ENCODE measurements at regions not wholly inside any gene's neighbourhood (a gene's known extent, or its start where the extent isn't known, plus 50 kb on each side); places are given as distances from the start of the nearest gene placed in this dataset.

DNA sequence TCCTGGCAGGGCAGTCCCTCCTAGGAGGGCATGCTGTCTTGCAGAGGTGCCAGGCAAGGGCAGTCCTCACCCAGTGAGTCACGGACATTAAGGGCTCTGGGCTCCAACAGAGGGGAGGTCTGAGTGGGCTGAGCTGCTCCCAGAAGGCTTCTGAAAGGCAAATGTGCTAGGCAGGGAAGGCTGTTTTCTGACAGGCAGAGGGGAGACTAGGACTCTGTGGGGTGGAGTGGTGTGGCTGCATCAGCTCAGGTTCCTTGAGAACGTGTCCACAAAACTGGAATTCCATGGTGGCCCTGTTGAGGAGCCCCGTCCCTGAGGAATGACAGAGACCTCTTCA, 283.5 kb downstream of the MYCN start:
- no peak overlapping the region for H3K27ac ChIP-seq (ENCODE audit: insufficient read depth, low read length)
- no peak overlapping the region for H3K4ac ChIP-seq (ENCODE audit: low read depth, low read length)
- H2BK120ac ChIP-seq (ENCODE audit: low read depth, low read length), result no peak overlapping the region
- no peak overlapping the region for H2BK20ac ChIP-seq (ENCODE audit: low read depth, low read length)
- no peaks in the 10 kb centered on the region for H3K9me1 ChIP-seq (ENCODE audit: insufficient read depth, low read length)
- ATAC-seq (ENCODE audit: low read depth), result no peak
- intact Hi-C loops (cut with micrococcal nuclease) (no loop called here), dilution Hi-C loops (cut with HindIII; ENCODE audit: low sequenced_read_pairs, unreplicated experiment) (no loop called here), in situ Hi-C loops (cut with MboI; ENCODE audit: low sequenced_read_pairs) (no loop called here)
- no peak overlapping the region for H3K18ac ChIP-seq (ENCODE audit: low read depth, low read length)
- ChIA-PET CTCF (no interaction called here), POLR2A (ENCODE audit: unreplicated experiment) (no interaction called here)
- H3K79me1 ChIP-seq (ENCODE audit: low read depth in 1 of 2, low read length in 2 of 2), result no peaks in the 10 kb centered on the region
- no peak overlapping the region for H2AK9ac ChIP-seq (replicated peaks; ENCODE audit: low read depth, low read length, poor library complexity)
- H2BK15ac ChIP-seq (ENCODE audit: low read depth, low read length), result no peak overlapping the region
- BruUV-seq (replicated peaks), result no TSS peak
- no peak overlapping the region for H3K4me3 ChIP-seq (ENCODE audit: insufficient read depth, low read depth, low read length)
- H3K4me2 ChIP-seq (ENCODE audit: low read depth, low read length), result no peak overlapping the region
- H4K5ac ChIP-seq (ENCODE audit: low read depth, low read length), result no peak overlapping the region
- no peak overlapping the region for H3K9ac ChIP-seq (ENCODE audit: low read depth, low read length)
- TF ChIP-seq CHD1 (IDR thresholded peaks at IDR 0.05; ENCODE audit: low read depth, low read length), result no peak
- TF ChIP-seq RAD21 (IDR thresholded peaks at IDR 0.05; ENCODE audit: low read length), result no peak
- TF ChIP-seq, protein P1, sequence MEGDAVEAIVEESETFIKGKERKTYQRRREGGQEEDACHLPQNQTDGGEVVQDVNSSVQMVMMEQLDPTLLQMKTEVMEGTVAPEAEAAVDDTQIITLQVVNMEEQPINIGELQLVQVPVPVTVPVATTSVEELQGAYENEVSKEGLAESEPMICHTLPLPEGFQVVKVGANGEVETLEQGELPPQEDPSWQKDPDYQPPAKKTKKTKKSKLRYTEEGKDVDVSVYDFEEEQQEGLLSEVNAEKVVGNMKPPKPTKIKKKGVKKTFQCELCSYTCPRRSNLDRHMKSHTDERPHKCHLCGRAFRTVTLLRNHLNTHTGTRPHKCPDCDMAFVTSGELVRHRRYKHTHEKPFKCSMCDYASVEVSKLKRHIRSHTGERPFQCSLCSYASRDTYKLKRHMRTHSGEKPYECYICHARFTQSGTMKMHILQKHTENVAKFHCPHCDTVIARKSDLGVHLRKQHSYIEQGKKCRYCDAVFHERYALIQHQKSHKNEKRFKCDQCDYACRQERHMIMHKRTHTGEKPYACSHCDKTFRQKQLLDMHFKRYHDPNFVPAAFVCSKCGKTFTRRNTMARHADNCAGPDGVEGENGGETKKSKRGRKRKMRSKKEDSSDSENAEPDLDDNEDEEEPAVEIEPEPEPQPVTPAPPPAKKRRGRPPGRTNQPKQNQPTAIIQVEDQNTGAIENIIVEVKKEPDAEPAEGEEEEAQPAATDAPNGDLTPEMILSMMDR (conservative IDR thresholded peaks at IDR 0.05; ENCODE audit: low read depth, low read length), result no peak
- TF ChIP-seq, protein P2, sequence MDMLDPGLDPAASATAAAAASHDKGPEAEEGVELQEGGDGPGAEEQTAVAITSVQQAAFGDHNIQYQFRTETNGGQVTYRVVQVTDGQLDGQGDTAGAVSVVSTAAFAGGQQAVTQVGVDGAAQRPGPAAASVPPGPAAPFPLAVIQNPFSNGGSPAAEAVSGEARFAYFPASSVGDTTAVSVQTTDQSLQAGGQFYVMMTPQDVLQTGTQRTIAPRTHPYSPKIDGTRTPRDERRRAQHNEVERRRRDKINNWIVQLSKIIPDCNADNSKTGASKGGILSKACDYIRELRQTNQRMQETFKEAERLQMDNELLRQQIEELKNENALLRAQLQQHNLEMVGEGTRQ (IDR thresholded peaks at IDR 0.05; ENCODE audit: low read depth, low read length), result no peak
- TF ChIP-seq FOS (IDR thresholded peaks at IDR 0.05; ENCODE audit: low read depth, low read length), result no peak
- TF ChIP-seq RCOR1 (IDR thresholded peaks at IDR 0.05; ENCODE audit: insufficient replicate concordance, low read length), result no peak
- no peak for TF ChIP-seq POLR2A (IDR thresholded peaks at IDR 0.05; ENCODE audit: low read depth, low read length)
- no peak for TF ChIP-seq BHLHE40 (IDR thresholded peaks at IDR 0.05; ENCODE audit: low read depth, low read length)
- no peak for TF ChIP-seq CEBPB (IDR thresholded peaks at IDR 0.05; ENCODE audit: low read depth, low read length)
- no peak for TF ChIP-seq MAFK (IDR thresholded peaks at IDR 0.05; ENCODE audit: low read depth, low read length)
- no peak for TF ChIP-seq MXI1 (IDR thresholded peaks at IDR 0.05; ENCODE audit: borderline replicate concordance, low read depth, low read length)
- no peak for TF ChIP-seq NFE2L2 (IDR thresholded peaks at IDR 0.05; ENCODE audit: low read depth, low read length)
- no peak for TF ChIP-seq SMC3 (IDR thresholded peaks at IDR 0.05; ENCODE audit: low read depth, low read length)
- TF ChIP-seq RFX5 (IDR thresholded peaks at IDR 0.05; ENCODE audit: low read depth, low read length), result no peak
- TF ChIP-seq, protein P3, sequence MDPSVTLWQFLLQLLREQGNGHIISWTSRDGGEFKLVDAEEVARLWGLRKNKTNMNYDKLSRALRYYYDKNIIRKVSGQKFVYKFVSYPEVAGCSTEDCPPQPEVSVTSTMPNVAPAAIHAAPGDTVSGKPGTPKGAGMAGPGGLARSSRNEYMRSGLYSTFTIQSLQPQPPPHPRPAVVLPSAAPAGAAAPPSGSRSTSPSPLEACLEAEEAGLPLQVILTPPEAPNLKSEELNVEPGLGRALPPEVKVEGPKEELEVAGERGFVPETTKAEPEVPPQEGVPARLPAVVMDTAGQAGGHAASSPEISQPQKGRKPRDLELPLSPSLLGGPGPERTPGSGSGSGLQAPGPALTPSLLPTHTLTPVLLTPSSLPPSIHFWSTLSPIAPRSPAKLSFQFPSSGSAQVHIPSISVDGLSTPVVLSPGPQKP (IDR thresholded peaks at IDR 0.05; ENCODE audit: borderline replicate concordance, low read depth, low read length), result no peak
- no peak for TF ChIP-seq MAZ (IDR thresholded peaks at IDR 0.05; ENCODE audit: borderline replicate concordance, low read depth, low read length)
- H3K23ac ChIP-seq (ENCODE audit: low read depth, low read length), result no peak overlapping the region
- H4K8ac ChIP-seq (ENCODE audit: low read depth in 2 of 2, low read length in 2 of 2), result no peak overlapping the region
- H3K9me3 ChIP-seq (ENCODE audit: control insufficient read depth, insufficient read depth, low read length), result peaks cover 46% of the 10 kb centered on the region
- H4K91ac ChIP-seq (ENCODE audit: insufficient read depth, low read depth, low read length), result no peak overlapping the region
- no peak overlapping the region for H2AFZ ChIP-seq (replicated peaks; ENCODE audit: low read length, poor library complexity)
- no peaks in the 10 kb centered on the region for H3K27me3 ChIP-seq (ENCODE audit: control insufficient read depth, insufficient read depth, low read length)
- no peak overlapping the region for H2AK5ac ChIP-seq (ENCODE audit: low read depth, low read length)
- no peak overlapping the region for H3K56ac ChIP-seq (ENCODE audit: extremely low read depth, insufficient read depth, low read length)
- no peaks in the 10 kb centered on the region for H3K36me3 ChIP-seq (ENCODE audit: control insufficient read depth, insufficient read depth, low read length)
- H3K4me1 ChIP-seq (ENCODE audit: control insufficient read depth, insufficient read depth, low read length), result no peaks in the 10 kb centered on the region
- WGBS, 2 experiments (ENCODE audit: extremely low coverage in 2 of 2, insufficient read length in 1 of 2), result 24% methylated on average over 3 of the region's 3 CpGs; no CpG with 5 or more reads in 1 of the 2 experiments
- no peak overlapping the region for H3K14ac ChIP-seq (replicated peaks; ENCODE audit: low read depth, low read length)
- DNase-seq, result no peak
- no peaks in the 10 kb centered on the region for H4K20me1 ChIP-seq (ENCODE audit: insufficient read depth, low read length)
- H2BK5ac ChIP-seq (ENCODE audit: low read depth, low read length, poor library complexity, severe bottlenecking), result no peak overlapping the region

All from IMR-90 (cell line).